RWPE1 (cell line): ENCODE measurements at regions not wholly inside any gene's neighbourhood (a gene's known extent, or its start where the extent isn't known, plus 50 kb on each side); places are given as distances from the start of the nearest gene placed in this dataset.

Experiments
- CTCF ChIA-PET: fragments of 350-600 bp; sonication (Branson Sonifier 250); formaldehyde crosslinking; extraction: SDS; loops from one replicate; lab custom pipeline; 2021; lab: Yijun Ruan, JAX
- POLR2A ChIA-PET: fragments of 400-600 bp; formaldehyde crosslinking; extraction: SDS; loops from one replicate; lab custom pipeline; 2020; ENCODE audit warnings: antibody characterized with exemption; ENCODE audit not compliant: low non-redundant PET; lab: Yijun Ruan, JAX
- DNase-seq: peaks from one replicate; pipeline ENCODE4 v3.0.0; 2012; ENCODE audit warnings: low spot score
- H3K27ac ChIP-seq: fragments of 450-650 bp; 2 replicates; pipeline ENCODE4 v1.5.1; 2017
- CTCF ChIP-seq: fragments of 450-650 bp; conservative IDR thresholded peaks from 2 replicates; pipeline ENCODE4 v1.5.1; 2017; ENCODE audit warnings: low read depth, mild to moderate bottlenecking

- TF ChIP-seq CTCF: no peak
- POLR2A ChIA-PET: no interaction called here
- no peak overlapping the region for H3K27ac ChIP-seq
- CTCF ChIA-PET: no interaction called here
- DNase-seq: no peak
Observed at GRCh38 chr6:165969184-165969583, 198.5 kb downstream of the TBXT start.

GRCh38 chr6:165968408-165968807 is 199.2 kb downstream of the TBXT start:
- no peak overlapping the region for H3K27ac ChIP-seq
- TF ChIP-seq CTCF: no peak
- ChIA-PET CTCF (no interaction called here), POLR2A (no interaction called here)
- DNase-seq: no peak

GRCh38 chr6:165967810-165968407 is 199.7 kb downstream of the TBXT start:
- no peak for TF ChIP-seq CTCF
- POLR2A ChIA-PET: no interaction called here
- H3K27ac ChIP-seq: no peak overlapping the region
- no peak for DNase-seq
- CTCF ChIA-PET: no interaction called here

GRCh38 chr6:165963750-165964149 is 203.9 kb downstream of the TBXT start:
- no peak for TF ChIP-seq CTCF
- DNase-seq: no peak
- ChIA-PET CTCF (interaction anchor here (0.6 to 0.7 kb wide), 2 partner anchors 10 to 26 kb away, joined by 3 read pairs; no protein-coding TSS in a partner anchor), POLR2A (no interaction called here)
- H3K27ac ChIP-seq: no peak overlapping the region

- no peak for DNase-seq
- TF ChIP-seq CTCF: no peak
- ChIA-PET POLR2A (no interaction called here), CTCF (no interaction called here)
- no peak overlapping the region for H3K27ac ChIP-seq
Observed at GRCh38 chr6:165962366-165962765, 205.3 kb downstream of the TBXT start.

- no peak for DNase-seq
- H3K27ac ChIP-seq: no peak overlapping the region
- ChIA-PET POLR2A (no interaction called here), CTCF (no interaction called here)
- no peak for TF ChIP-seq CTCF
Observed at GRCh38 chr6:165961233-165961632, 206.4 kb downstream of the TBXT start.
